Fibroblast of lung (primary cell): ENCODE measurements at regions not wholly inside any gene's neighbourhood (a gene's known extent, or its start where the extent isn't known, plus 50 kb on each side); places are given as distances from the start of the nearest gene placed in this dataset.

ENCODE experiments used
- CTCF ChIP-seq, 2 donors: IDR thresholded peaks in 1 of 2; conservative IDR thresholded peaks in 1 of 2; 1 replicate in 1 of 2; 2 replicates in 1 of 2; pipeline ENCODE4 v1.5.1; 2011 to 2012; ENCODE audit warnings: low read length in 2 of 2, control low read depth in 1 of 2, inconsistent platforms in 1 of 2, low read depth in 1 of 2, mild to moderate bottlenecking in 1 of 2
- EZH2 ChIP-seq: IDR thresholded peaks from 2 replicates; pipeline ENCODE4 v1.5.1; 2012; ENCODE audit warnings: low read length, control low read depth, mild to moderate bottlenecking; ENCODE audit errors: missing control alignments

DNA sequence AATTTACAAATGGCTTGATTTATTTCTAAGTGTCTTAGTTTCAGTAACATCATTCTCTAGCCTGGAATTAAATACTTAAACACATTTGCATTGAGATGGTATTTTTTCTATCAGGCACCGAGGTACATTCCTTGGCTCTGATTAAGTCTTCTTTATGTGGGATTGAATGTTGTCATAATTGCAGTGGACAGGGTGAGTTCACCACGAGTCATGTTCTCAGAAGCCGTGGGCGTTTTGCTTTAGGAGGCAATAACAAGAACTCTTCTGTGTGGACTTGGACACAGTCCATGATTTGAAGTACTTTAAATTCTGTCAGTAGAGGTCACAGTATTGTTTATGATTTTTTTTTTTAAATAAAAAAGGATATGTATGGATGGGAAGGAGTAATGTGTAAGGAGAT lies 57.1 kb upstream of the EFHC2 start:
- TF ChIP-seq CTCF (conservative IDR thresholded peaks at IDR 0.05 in 1 of 2, IDR thresholded peaks at IDR 0.05 in 1 of 2; ENCODE audit: low read depth in 1 of 2, low read length in 2 of 2) (no peak), EZH2 (no peak)
